ENCODE measurements at regions not wholly inside any gene's neighbourhood (a gene's known extent, or its start where the extent isn't known, plus 50 kb on each side); places are given as distances from the start of the nearest gene placed in this dataset.

DNA sequence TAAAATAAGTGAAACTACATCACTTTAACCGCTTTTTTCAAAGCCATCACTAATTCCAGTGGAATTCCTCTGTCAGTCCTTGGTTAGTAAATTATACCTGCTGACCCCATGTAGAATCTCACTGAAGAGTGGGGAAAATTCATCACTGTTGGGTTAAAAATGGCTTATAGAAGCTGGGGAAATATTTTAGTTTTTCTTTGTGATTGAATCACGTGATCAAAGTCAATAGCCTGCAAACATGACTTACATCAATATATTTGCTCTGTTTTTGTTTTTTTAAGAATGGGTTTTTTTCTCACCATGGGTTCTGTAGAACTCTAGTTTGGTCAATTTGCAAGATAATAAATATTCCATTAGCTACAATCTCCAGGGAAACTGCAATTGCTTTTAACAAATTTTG, 445.2 kb upstream of the FAM47C start:
- Histone ChIP-seq H4K12ac (ENCODE audit: low read depth, low read length) (no peak overlapping the region), H3K4me2 (ENCODE audit: low read length) (no peak overlapping the region), H3K27ac (ENCODE audit: low read depth, low read length) (no peak overlapping the region), H3K4ac (ENCODE audit: low read depth, low read length) (no peak overlapping the region), H3K4me3 (ENCODE audit: low read depth, low read length) (no peak overlapping the region), H3K79me2 (ENCODE audit: control insufficient read depth, insufficient read depth, low read length, poor library complexity) (no peaks in the 10 kb centered on the region), H3K36me3 (ENCODE audit: control insufficient read depth in 1 of 2, insufficient read depth in 2 of 2, low read length in 2 of 2) (no peaks in the 10 kb centered on the region), H3K27me3 (ENCODE audit: insufficient read depth, low read length) (no peaks in the 10 kb centered on the region), H2BK120ac (ENCODE audit: insufficient read depth, low read length, poor library complexity) (no peak overlapping the region), H3K4me1 (ENCODE audit: control insufficient read depth in 1 of 2, insufficient read depth in 2 of 2, low read length in 2 of 2) (no peaks in the 10 kb centered on the region), H3K18ac (ENCODE audit: low read length) (no peak overlapping the region), H4K8ac (ENCODE audit: low read depth, low read length) (no peak overlapping the region), H3K79me1 (ENCODE audit: low read length) (no peaks in the 10 kb centered on the region), H2AFZ (ENCODE audit: insufficient read depth, low read length, poor library complexity) (no peak overlapping the region), H3K23ac (ENCODE audit: low read length) (no peak overlapping the region), H3K9ac (ENCODE audit: low read length) (no peak overlapping the region), H2AK5ac (ENCODE audit: low read length) (no peak overlapping the region), H4K91ac (ENCODE audit: low read depth, low read length) (no peak overlapping the region), H2BK5ac (ENCODE audit: low read depth, low read length, poor library complexity) (no peak overlapping the region), H3K9me3 (ENCODE audit: insufficient read depth, low read depth, low read length) (no peaks in the 10 kb centered on the region), H3K14ac (ENCODE audit: low read length) (no peak overlapping the region), H2BK12ac (ENCODE audit: low read length) (no peak overlapping the region)
- DNase-seq = no peak
- WGBS (ENCODE audit: extremely low coverage, insufficient coverage, insufficient read length) = no CpG with 5 or more reads among the region's 2 CpGs

DNA sequence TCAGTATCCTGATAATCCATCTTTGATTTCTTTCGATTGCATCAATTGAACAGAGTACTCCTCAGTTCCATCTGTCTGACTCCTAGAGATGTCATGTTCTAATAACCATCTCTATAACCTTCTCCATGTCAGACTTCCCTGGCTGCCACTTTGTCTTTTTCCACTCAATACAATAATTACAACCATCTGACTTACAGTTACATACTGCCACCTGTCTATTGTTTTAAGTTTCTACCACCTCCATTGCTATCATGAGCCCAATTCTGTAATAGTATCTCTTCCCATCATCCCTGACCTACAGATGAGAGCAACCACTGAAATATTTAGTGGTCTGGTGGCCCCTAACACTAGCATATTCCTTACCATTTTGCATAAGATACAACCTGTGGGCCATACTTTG, 439.2 kb upstream of the FAM47C start:
- Histone ChIP-seq H3K36me3 (ENCODE audit: control insufficient read depth in 1 of 2, insufficient read depth in 2 of 2, low read length in 2 of 2) (no peaks in the 10 kb centered on the region), H3K9me3 (ENCODE audit: insufficient read depth, low read depth, low read length) (no peaks in the 10 kb centered on the region), H4K91ac (ENCODE audit: low read depth, low read length) (no peak overlapping the region), H3K4ac (ENCODE audit: low read depth, low read length) (no peak overlapping the region), H2BK12ac (ENCODE audit: low read length) (no peak overlapping the region), H4K8ac (ENCODE audit: low read depth, low read length) (no peak overlapping the region), H3K4me1 (ENCODE audit: control insufficient read depth in 1 of 2, insufficient read depth in 2 of 2, low read length in 2 of 2) (no peaks in the 10 kb centered on the region), H3K79me2 (ENCODE audit: control insufficient read depth, insufficient read depth, low read length, poor library complexity) (no peaks in the 10 kb centered on the region), H3K23ac (ENCODE audit: low read length) (no peak overlapping the region), H2AK5ac (ENCODE audit: low read length) (no peak overlapping the region), H3K27me3 (ENCODE audit: insufficient read depth, low read length) (no peaks in the 10 kb centered on the region), H3K79me1 (ENCODE audit: low read length) (no peaks in the 10 kb centered on the region), H3K4me3 (ENCODE audit: low read depth, low read length) (no peak overlapping the region), H3K27ac (ENCODE audit: low read depth, low read length) (no peak overlapping the region), H4K12ac (ENCODE audit: low read depth, low read length) (no peak overlapping the region), H3K14ac (ENCODE audit: low read length) (no peak overlapping the region), H3K4me2 (ENCODE audit: low read length) (no peak overlapping the region), H2AFZ (ENCODE audit: insufficient read depth, low read length, poor library complexity) (no peak overlapping the region), H2BK5ac (ENCODE audit: low read depth, low read length, poor library complexity) (no peak overlapping the region), H3K9ac (ENCODE audit: low read length) (no peak overlapping the region), H2BK120ac (ENCODE audit: insufficient read depth, low read length, poor library complexity) (no peak overlapping the region), H3K18ac (ENCODE audit: low read length) (no peak overlapping the region)
- DNase-seq = no peak
- WGBS (ENCODE audit: extremely low coverage, insufficient coverage, insufficient read length) = no CpG with 5 or more reads among the region's 1 CpG

DNA sequence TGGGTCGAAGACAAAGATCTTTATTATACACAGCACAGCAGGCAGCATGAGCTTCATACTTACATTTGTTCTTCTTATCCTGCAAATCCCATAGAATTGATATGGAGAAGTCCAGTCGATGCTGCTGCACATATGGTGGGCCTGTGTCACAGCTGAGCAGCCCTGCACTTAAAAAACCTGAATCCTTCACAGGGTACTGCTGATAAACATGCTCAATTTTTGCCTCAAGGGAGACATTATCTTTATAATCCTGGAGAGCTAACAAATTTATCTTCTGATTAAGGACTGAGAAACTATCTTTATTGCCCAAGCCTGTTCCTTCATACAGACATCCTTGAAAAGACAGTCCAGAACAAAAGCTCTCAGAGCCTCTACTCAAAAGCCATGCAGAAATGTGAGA, 434.4 kb upstream of the FAM47C start:
- no peak for DNase-seq
- no CpG with 5 or more reads among the region's 2 CpGs for WGBS (ENCODE audit: extremely low coverage, insufficient coverage, insufficient read length)
- Histone ChIP-seq H3K4ac (ENCODE audit: low read depth, low read length) (no peak overlapping the region), H2BK12ac (ENCODE audit: low read length) (no peak overlapping the region), H3K4me3 (ENCODE audit: low read depth, low read length) (no peak overlapping the region), H3K9ac (ENCODE audit: low read length) (no peak overlapping the region), H3K79me2 (ENCODE audit: control insufficient read depth, insufficient read depth, low read length, poor library complexity) (no peaks in the 10 kb centered on the region), H4K12ac (ENCODE audit: low read depth, low read length) (no peak overlapping the region), H3K4me2 (ENCODE audit: low read length) (no peak overlapping the region), H2BK120ac (ENCODE audit: insufficient read depth, low read length, poor library complexity) (no peak overlapping the region), H3K23ac (ENCODE audit: low read length) (no peak overlapping the region), H3K27me3 (ENCODE audit: insufficient read depth, low read length) (no peaks in the 10 kb centered on the region), H3K4me1 (ENCODE audit: control insufficient read depth in 1 of 2, insufficient read depth in 2 of 2, low read length in 2 of 2) (no peaks in the 10 kb centered on the region), H3K9me3 (ENCODE audit: insufficient read depth, low read depth, low read length) (no peaks in the 10 kb centered on the region), H2BK5ac (ENCODE audit: low read depth, low read length, poor library complexity) (no peak overlapping the region), H3K36me3 (ENCODE audit: control insufficient read depth in 1 of 2, insufficient read depth in 2 of 2, low read length in 2 of 2) (no peaks in the 10 kb centered on the region), H2AK5ac (ENCODE audit: low read length) (no peak overlapping the region), H2AFZ (ENCODE audit: insufficient read depth, low read length, poor library complexity) (no peak overlapping the region), H3K18ac (ENCODE audit: low read length) (no peak overlapping the region), H3K27ac (ENCODE audit: low read depth, low read length) (no peak overlapping the region), H4K8ac (ENCODE audit: low read depth, low read length) (no peak overlapping the region), H3K14ac (ENCODE audit: low read length) (no peak overlapping the region), H3K79me1 (ENCODE audit: low read length) (no peaks in the 10 kb centered on the region), H4K91ac (ENCODE audit: low read depth, low read length) (no peak overlapping the region)

DNA sequence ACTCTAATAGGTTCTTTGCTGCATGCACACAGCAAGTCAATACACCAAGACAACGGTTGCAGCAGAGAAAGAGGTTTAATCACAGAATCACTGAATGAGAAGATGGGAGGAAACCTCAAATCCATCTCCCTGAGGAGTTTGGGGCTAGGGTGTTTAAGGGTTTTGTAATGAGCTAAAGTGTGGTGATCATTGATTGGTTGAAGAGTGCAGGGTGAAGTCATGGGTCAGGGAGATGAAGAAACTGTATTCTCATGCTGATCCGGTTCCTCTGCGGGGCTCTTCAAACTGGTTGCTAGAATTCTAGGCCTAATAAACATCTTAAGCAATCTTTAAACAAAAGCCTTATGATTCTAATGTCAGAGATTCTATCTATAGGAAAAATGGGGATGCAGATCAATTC, 432.5 kb upstream of the FAM47C start:
- Histone ChIP-seq H4K8ac (ENCODE audit: low read depth, low read length) (no peak overlapping the region), H3K4me3 (ENCODE audit: low read depth, low read length) (no peak overlapping the region), H3K4me2 (ENCODE audit: low read length) (no peak overlapping the region), H3K79me1 (ENCODE audit: low read length) (no peaks in the 10 kb centered on the region), H3K36me3 (ENCODE audit: control insufficient read depth in 1 of 2, insufficient read depth in 2 of 2, low read length in 2 of 2) (no peaks in the 10 kb centered on the region), H3K14ac (ENCODE audit: low read length) (no peak overlapping the region), H3K9me3 (ENCODE audit: insufficient read depth, low read depth, low read length) (no peaks in the 10 kb centered on the region), H3K27me3 (ENCODE audit: insufficient read depth, low read length) (no peaks in the 10 kb centered on the region), H2BK12ac (ENCODE audit: low read length) (no peak overlapping the region), H3K79me2 (ENCODE audit: control insufficient read depth, insufficient read depth, low read length, poor library complexity) (no peaks in the 10 kb centered on the region), H2AK5ac (ENCODE audit: low read length) (no peak overlapping the region), H4K12ac (ENCODE audit: low read depth, low read length) (no peak overlapping the region), H3K4me1 (ENCODE audit: control insufficient read depth in 1 of 2, insufficient read depth in 2 of 2, low read length in 2 of 2) (no peaks in the 10 kb centered on the region), H2BK120ac (ENCODE audit: insufficient read depth, low read length, poor library complexity) (no peak overlapping the region), H3K18ac (ENCODE audit: low read length) (no peak overlapping the region), H3K4ac (ENCODE audit: low read depth, low read length) (no peak overlapping the region), H2BK5ac (ENCODE audit: low read depth, low read length, poor library complexity) (no peak overlapping the region), H3K23ac (ENCODE audit: low read length) (no peak overlapping the region), H2AFZ (ENCODE audit: insufficient read depth, low read length, poor library complexity) (no peak overlapping the region), H3K9ac (ENCODE audit: low read length) (no peak overlapping the region), H3K27ac (ENCODE audit: low read depth, low read length) (no peak overlapping the region), H4K91ac (ENCODE audit: low read depth, low read length) (no peak overlapping the region)
- WGBS (ENCODE audit: extremely low coverage, insufficient coverage, insufficient read length) = no CpG with 5 or more reads among the region's 3 CpGs
- DNase-seq = no peak

Data from trophoblast cell (in vitro differentiated cells and primary cell).